NCI-H345 (cell line): ENCODE measurements at regions not wholly inside any gene's neighbourhood (a gene's known extent, or its start where the extent isn't known, plus 50 kb on each side); places are given as distances from the start of the nearest gene placed in this dataset.

Source experiments
- DNase-seq: peaks from one replicate; lab custom pipeline; 2025; lab: John Stamatoyannopoulos, UW

GRCh38 chr20:60064554-60065196 lies 106.5 kb downstream of the CDH26 start:
- no peak for DNase-seq

GRCh38 chr20:60065741-60066437 lies 107.7 kb downstream of the CDH26 start:
- DNase-seq: no peak

- no peak for DNase-seq
Observed at GRCh38 chr20:60066438-60066823, 108.2 kb downstream of the CDH26 start.

GRCh38 chr20:60068509-60068908 lies 110.3 kb downstream of the CDH26 start:
- DNase-seq: no peak

GRCh38 chr20:60069656-60070055 lies 111.4 kb downstream of the CDH26 start:
- DNase-seq: no peak

- no peak for DNase-seq
Observed at GRCh38 chr20:60070791-60071190, 112.6 kb downstream of the CDH26 start.

- no peak for DNase-seq
Observed at GRCh38 chr20:60071965-60072364, 113.7 kb downstream of the CDH26 start.

- no peak for DNase-seq
Observed at GRCh38 chr20:60073086-60073485, 114.9 kb downstream of the CDH26 start.

- no peak for DNase-seq
Observed at GRCh38 chr20:60073504-60073903, 115.3 kb downstream of the CDH26 start.

GRCh38 chr20:60074276-60074675 lies 116.1 kb downstream of the CDH26 start:
- DNase-seq: no peak

GRCh38 chr20:60078351-60079250 lies 120.4 kb downstream of the CDH26 start:
- no peak for DNase-seq

GRCh38 chr20:60080401-60080800 lies 122.2 kb downstream of the CDH26 start:
- no peak for DNase-seq

- DNase-seq: no peak
Observed at GRCh38 chr20:60085551-60086132, 127.4 kb downstream of the CDH26 start.

- no peak for DNase-seq
Observed at GRCh38 chr20:60086821-60087562, 128.8 kb downstream of the CDH26 start.

- DNase-seq: no peak
Observed at GRCh38 chr20:60087563-60088105, 129.4 kb downstream of the CDH26 start.

GRCh38 chr20:60088236-60088635 lies 130.0 kb downstream of the CDH26 start:
- DNase-seq: no peak

GRCh38 chr20:60090631-60091030 lies 132.4 kb downstream of the CDH26 start:
- no peak for DNase-seq

- no peak for DNase-seq
Observed at GRCh38 chr20:60091305-60091704, 133.1 kb downstream of the CDH26 start.

- DNase-seq: no peak
Observed at GRCh38 chr20:60091861-60092260, 133.6 kb downstream of the CDH26 start.

GRCh38 chr20:60092729-60093128 lies 134.5 kb downstream of the CDH26 start:
- DNase-seq: no peak

GRCh38 chr20:60095456-60095855 lies 137.2 kb downstream of the CDH26 start:
- DNase-seq: no peak
